ENCODE measurements at regions not wholly inside any gene's neighbourhood (a gene's known extent, or its start where the extent isn't known, plus 50 kb on each side); places are given as distances from the start of the nearest gene placed in this dataset.

- intact Hi-C loops (cut with DNase I) = no loop called here
- 69 to 82% (median 76%) methylated on average over 3 of the region's 3 CpGs for WGBS, 4 donors
- Histone ChIP-seq H3K36me3 (replicated peaks in 1 of 2) (no peaks in the 10 kb centered on the region), H3K27ac (no peak overlapping the region), H3K9me3 (replicated peaks in 1 of 3) (no peaks in the 10 kb centered on the region), H3K27me3 (no peaks in the 10 kb centered on the region), H3K4me1 (replicated peaks in 1 of 2) (no peaks in the 10 kb centered on the region), H3K4me3 (no peak overlapping the region)
- no peak for DNase-seq
- no peak for TF ChIP-seq POLR2A (IDR thresholded peaks at IDR 0.05)
- no peak for TF ChIP-seq CTCF (IDR thresholded peaks at IDR 0.05)
These were observed 1213.8 kb downstream of the TBC1D22A start for GRCh38 chr22:47976219-47976618.

GRCh38 chr22:47967831-47968230 is 1205.4 kb downstream of the TBC1D22A start:
- no peak for TF ChIP-seq CTCF (IDR thresholded peaks at IDR 0.05)
- TF ChIP-seq POLR2A (IDR thresholded peaks at IDR 0.05) = no peak
- Histone ChIP-seq H3K27ac (no peak overlapping the region), H3K27me3 (no peaks in the 10 kb centered on the region), H3K4me1 (replicated peaks in 1 of 2) (no peaks in the 10 kb centered on the region), H3K9me3 (replicated peaks in 1 of 3) (no peaks in the 10 kb centered on the region), H3K4me3 (no peak overlapping the region), H3K36me3 (replicated peaks in 1 of 2) (no peaks in the 10 kb centered on the region)
- DNase-seq = no peak
- 49 to 71% (median 69%) methylated on average over 4 of the region's 4 CpGs for WGBS, 4 donors
- intact Hi-C loops (cut with DNase I) = no loop called here

GRCh38 chr22:47966316-47966715 is 1203.9 kb downstream of the TBC1D22A start:
- TF ChIP-seq CTCF (IDR thresholded peaks at IDR 0.05) (no peak), POLR2A (IDR thresholded peaks at IDR 0.05) (no peak)
- Histone ChIP-seq H3K27me3 (no peaks in the 10 kb centered on the region), H3K36me3 (replicated peaks in 1 of 2) (no peaks in the 10 kb centered on the region), H3K27ac (no peak overlapping the region), H3K4me3 (no peak overlapping the region), H3K9me3 (replicated peaks in 1 of 3) (no peaks in the 10 kb centered on the region), H3K4me1 (replicated peaks in 1 of 2) (no peaks in the 10 kb centered on the region)
- DNase-seq = no peak
- 79 to 91% (median 83%) methylated on average over 5 to 6 of the region's 6 CpGs for WGBS, 4 donors
- intact Hi-C loops (cut with DNase I) = no loop called here

- 92 to 96% (median 94%) methylated on average over 2 to 3 of the region's 3 CpGs for WGBS, 4 donors
- intact Hi-C loops (cut with DNase I) = no loop called here
- H3K27me3 ChIP-seq = no peaks in the 10 kb centered on the region
- H3K27ac ChIP-seq = no peak overlapping the region
- no peak for TF ChIP-seq POLR2A (IDR thresholded peaks at IDR 0.05)
- no peak for TF ChIP-seq CTCF (IDR thresholded peaks at IDR 0.05)
- H3K9me3 ChIP-seq (replicated peaks in 1 of 3) = no peaks in the 10 kb centered on the region
- no peaks in the 10 kb centered on the region for H3K4me1 ChIP-seq (replicated peaks in 1 of 2)
- no peaks in the 10 kb centered on the region for H3K36me3 ChIP-seq (replicated peaks in 1 of 2)
- no peak overlapping the region for H3K4me3 ChIP-seq
- no peak for DNase-seq
These were observed 1203.4 kb downstream of the TBC1D22A start for GRCh38 chr22:47965896-47966295.

All from adrenal gland (tissue), 9 donors.